RPMI8226 (cell line): ENCODE measurements at regions not wholly inside any gene's neighbourhood (a gene's known extent, or its start where the extent isn't known, plus 50 kb on each side); places are given as distances from the start of the nearest gene placed in this dataset.
A peak's percentile ranks its signal among the peaks of the same experiment; 100 is the strongest.

ENCODE experiments used
- DNase-seq: peaks from one replicate; pipeline ENCODE4 v3.0.0-alpha.2; 2015

- DNase-seq = no peak
Observed at GRCh38 chr1:204736836-204737235, 51.3 kb upstream of the LRRN2 start.

- DNase-seq = no peak
Observed at GRCh38 chr1:204738506-204738905, 53.0 kb upstream of the LRRN2 start.

- DNase-seq = no peak
Observed at GRCh38 chr1:204740354-204740753, 54.8 kb upstream of the LRRN2 start.

- DNase-seq = no peak
Observed at GRCh38 chr1:204741440-204741839, 55.9 kb upstream of the LRRN2 start.

GRCh38 chr1:204742676-204743251 lies 57.2 kb upstream of the LRRN2 start:
- no peak for DNase-seq

GRCh38 chr1:204744107-204744779 lies 58.7 kb upstream of the LRRN2 start:
- DNase-seq = no peak

- DNase-seq = peak; percentile 74
Observed at GRCh38 chr1:204746838-204747442, 61.4 kb upstream of the LRRN2 start.

- DNase-seq = no peak
Observed at GRCh38 chr1:204751480-204751879, 65.9 kb upstream of the LRRN2 start.

GRCh38 chr1:204751883-204752687 lies 66.5 kb upstream of the LRRN2 start:
- DNase-seq = peak; percentile 73

- DNase-seq = no peak
Observed at GRCh38 chr1:204752688-204753040, 67.1 kb upstream of the LRRN2 start.

GRCh38 chr1:204754821-204755220 lies 69.3 kb upstream of the LRRN2 start:
- DNase-seq = no peak

- no peak for DNase-seq
Observed at GRCh38 chr1:204756349-204756748, 70.8 kb upstream of the LRRN2 start.

- DNase-seq = no peak
Observed at GRCh38 chr1:204756811-204757210, 71.3 kb upstream of the LRRN2 start.

- DNase-seq = no peak
Observed at GRCh38 chr1:204758601-204759000, 73.1 kb upstream of the LRRN2 start.

- no peak for DNase-seq
Observed at GRCh38 chr1:204760350-204760749, 74.8 kb upstream of the LRRN2 start.

GRCh38 chr1:204760757-204761156 lies 75.2 kb upstream of the LRRN2 start:
- DNase-seq = no peak

- DNase-seq = peak; percentile 91
Observed at GRCh38 chr1:204763773-204764427, 78.4 kb upstream of the LRRN2 start.

GRCh38 chr1:204769997-204770396 lies 84.5 kb upstream of the LRRN2 start:
- DNase-seq = no peak

- no peak for DNase-seq
Observed at GRCh38 chr1:204771358-204771757, 85.8 kb upstream of the LRRN2 start.

GRCh38 chr1:204773246-204773645 lies 87.7 kb upstream of the LRRN2 start:
- DNase-seq = no peak

GRCh38 chr1:204775546-204775945 lies 90.0 kb upstream of the LRRN2 start:
- DNase-seq = no peak

GRCh38 chr1:204777591-204777990 lies 92.1 kb upstream of the LRRN2 start:
- DNase-seq = no peak

- no peak for DNase-seq
Observed at GRCh38 chr1:204780630-204781029, 90.0 kb upstream of the NFASC start.
